RPMI8226 (cell line): ENCODE measurements at regions not wholly inside any gene's neighbourhood (a gene's known extent, or its start where the extent isn't known, plus 50 kb on each side); places are given as distances from the start of the nearest gene placed in this dataset.

Source experiments
- DNase-seq: peaks from one replicate; pipeline ENCODE4 v3.0.0-alpha.2; 2015

DNA sequence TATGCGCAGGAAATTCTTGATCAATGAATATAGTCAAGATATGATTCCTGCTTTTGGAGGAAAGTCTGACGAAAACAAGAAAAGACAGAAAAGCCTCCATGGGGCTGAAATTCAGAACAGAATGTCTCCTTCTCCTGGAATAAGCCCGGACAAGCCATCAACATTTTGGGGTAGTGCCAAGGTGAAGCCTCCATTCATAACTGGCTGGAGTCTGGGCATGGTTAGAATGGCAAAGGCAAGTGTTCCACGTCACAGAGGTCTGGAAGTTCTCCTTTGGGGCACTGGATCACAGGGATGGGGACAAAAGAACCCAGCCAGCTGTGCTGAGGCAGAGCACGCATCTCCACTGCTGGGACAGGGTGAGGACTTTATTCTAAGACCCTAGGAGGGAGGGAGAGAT, 505.7 kb downstream of the CMPK2 start:
- DNase-seq, result no peak

DNA sequence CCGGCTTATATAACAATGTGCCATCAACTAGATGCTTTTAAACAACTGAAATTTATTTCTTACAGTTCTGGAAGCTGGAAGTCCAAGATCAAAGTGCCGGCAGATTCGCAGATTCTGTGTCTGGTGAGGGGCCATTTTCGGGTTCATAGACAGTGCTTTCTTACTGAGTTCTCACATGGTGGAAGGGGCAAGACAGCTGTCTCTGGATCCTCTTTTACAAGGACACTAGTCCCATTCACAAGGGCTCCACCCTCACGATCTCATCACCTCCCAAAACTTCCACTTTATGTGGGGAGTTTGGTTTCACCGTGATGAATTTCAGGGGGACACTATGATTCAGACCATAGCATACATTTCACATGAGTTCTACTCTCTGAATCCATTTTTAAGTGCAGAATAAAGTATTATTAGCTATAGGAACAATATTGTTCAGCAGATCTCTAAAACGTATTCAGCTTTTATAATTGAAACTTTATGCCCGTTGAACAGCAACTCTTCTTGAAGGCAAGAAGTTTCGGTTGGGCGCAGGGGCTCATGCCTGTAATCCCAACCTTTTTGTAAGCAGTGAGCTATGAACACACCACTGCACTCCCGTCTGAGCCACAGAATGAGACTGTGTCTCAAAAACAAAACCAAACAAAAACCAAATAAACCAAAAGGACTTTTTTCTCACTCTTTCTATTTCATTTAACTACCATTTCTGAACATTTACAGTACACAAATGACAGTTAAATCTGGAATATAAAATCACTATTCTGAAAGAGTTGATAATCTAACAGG, 502.8 kb downstream of the CMPK2 start:
- DNase-seq, result no peak

DNA sequence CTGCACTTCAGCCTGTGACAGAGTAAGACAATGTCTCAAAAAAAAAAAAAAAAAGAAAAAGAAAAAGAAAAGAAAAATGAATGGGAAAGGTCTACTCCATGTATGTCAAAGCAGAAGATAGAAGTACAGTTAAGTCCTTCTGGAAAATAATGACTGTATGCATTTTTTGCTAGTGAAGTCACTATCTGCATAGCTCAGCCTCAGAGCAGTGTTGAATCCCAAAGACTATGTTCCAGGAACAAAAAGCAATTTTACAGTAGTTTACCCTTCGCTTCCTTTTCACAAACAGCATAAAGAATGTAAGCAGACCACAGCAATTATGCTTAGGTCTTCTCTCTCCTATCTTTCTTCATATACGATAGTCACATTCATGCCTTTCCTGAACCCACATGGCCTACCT, 497.4 kb downstream of the CMPK2 start:
- DNase-seq, result no peak

DNA sequence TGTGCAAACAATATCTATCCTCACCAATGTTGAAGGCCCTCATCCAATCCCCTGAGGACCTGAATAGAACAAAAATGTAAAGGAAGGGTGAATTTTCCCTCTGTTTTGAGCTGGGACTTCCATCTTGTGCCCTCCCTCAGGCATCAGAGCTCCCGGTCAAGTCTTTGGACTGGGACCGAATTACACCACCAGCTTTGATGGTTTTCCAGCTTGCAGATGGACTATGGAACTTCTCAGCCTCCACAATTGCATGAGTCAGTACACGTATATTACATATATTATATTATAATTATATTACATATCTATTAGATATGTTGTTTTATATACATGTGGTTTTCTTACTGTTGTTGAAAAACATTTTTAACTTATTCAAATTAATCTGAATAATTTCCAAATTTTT, 496.4 kb downstream of the CMPK2 start:
- no peak for DNase-seq

DNA sequence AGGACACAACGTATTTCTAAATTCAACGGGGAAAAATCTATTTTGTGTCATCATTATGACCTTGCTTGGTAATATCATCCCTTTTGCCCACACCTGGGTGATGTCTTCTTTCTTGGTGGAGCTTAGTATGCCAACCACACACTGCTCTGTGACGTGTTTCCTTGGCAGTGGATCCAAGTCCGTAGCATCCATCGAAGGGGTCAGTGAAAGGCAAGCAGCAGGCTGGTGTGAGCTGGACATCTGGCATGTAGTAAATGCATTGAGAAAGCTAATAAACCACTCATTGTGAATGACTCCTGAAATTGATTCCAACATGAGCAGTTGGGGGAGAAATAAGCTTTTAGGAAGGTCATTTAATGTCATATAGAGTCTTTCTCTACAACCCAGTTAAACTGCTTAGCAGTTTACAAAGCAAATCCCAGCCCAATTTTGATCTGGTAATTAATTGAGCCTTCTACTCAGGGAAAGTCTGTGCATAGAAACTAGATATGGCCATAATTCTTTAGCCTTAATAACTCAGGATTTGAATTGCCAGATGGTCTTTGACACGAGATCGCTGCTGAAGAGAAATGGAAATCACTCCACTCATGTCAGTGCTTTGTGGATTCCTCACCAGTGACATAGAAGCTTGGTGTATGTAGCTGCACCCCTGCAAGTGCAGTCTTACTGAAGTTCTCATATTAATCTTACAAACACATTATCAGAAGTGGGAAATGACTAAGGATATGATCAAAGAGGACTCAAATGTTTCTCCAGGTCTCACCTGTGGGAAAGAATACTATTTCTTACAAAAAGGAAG, 494.8 kb downstream of the CMPK2 start:
- no peak for DNase-seq

GRCh38 chr2:6372317-6372901, 493.3 kb downstream of the CMPK2 start:
- DNase-seq, result no peak

GRCh38 chr2:6381326-6381725, 484.4 kb downstream of the CMPK2 start:
- DNase-seq, result no peak

- DNase-seq, result no peak
Measured at GRCh38 chr2:6384341-6384740, 481.4 kb downstream of the CMPK2 start.

GRCh38 chr2:6392354-6392753, 473.4 kb downstream of the CMPK2 start:
- no peak for DNase-seq

- DNase-seq, result no peak
Measured at GRCh38 chr2:6392966-6393365, 472.7 kb downstream of the CMPK2 start.

DNA sequence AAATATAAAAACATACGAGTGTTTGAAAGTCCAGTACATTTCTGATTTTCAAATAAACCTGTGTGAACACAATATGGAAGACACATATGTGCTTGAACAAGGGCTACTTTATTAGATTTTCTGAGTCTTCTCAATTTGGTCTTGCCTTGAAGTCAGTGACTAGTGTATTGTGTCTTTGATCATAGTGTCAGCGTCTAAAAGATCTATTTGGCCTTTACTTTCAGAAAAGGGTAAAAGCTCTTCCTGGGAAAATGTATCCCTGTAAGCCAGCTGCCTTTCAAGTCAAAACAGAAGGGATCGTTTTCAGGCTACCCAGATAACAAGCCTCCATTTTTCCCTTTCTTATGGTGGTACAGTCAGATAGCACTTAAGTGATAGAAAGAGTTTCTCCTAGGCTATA, 471.9 kb downstream of the CMPK2 start:
- DNase-seq, result no peak

DNA sequence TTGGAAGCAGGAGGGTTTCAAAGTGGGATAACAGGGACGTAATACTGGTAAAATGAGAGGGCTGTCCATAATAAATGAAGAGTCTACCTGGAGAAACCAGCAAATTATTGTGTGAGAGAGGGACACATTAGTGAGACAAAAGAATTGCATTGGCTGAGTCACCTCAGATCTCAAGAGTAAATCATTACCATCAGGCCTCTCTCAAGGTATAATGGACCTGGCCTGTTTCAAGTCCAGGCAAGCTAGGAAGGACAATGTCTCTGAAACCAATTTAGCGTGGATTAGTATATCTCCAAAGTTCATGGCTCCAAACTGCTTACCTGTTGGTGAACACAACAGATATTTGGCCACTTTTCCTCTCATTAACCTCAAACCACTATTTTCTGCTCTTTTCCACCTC, 471.4 kb downstream of the CMPK2 start:
- DNase-seq, result no peak

GRCh38 chr2:6398421-6398820, 467.3 kb downstream of the CMPK2 start:
- no peak for DNase-seq

DNA sequence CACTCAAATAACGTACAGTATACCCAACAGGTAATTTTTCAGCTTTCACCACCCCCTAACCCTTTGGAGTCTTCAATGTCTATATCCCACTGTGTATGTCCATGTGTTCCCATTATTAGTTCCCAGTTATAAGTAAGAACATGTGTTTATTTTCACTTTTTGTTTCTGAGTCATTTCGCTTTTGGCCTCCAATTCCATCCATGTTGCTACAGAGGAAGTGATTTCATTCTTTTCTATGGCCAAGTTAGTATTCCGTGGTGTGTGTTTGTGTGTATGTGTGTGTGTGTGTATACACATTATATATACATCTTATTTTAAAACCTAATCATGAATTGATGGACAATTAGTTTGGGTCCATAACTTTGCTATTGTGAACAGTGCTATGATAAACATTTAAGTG, 464.4 kb downstream of the CMPK2 start:
- DNase-seq, result no peak

- no peak for DNase-seq
Measured at GRCh38 chr2:6408057-6408456, 457.6 kb downstream of the CMPK2 start.

GRCh38 chr2:6410313-6410712, 455.4 kb downstream of the CMPK2 start:
- DNase-seq, result no peak

GRCh38 chr2:6412533-6413091, 453.1 kb downstream of the CMPK2 start:
- no peak for DNase-seq

GRCh38 chr2:6417050-6417449, 448.7 kb downstream of the CMPK2 start:
- no peak for DNase-seq

GRCh38 chr2:6418291-6418690, 447.4 kb downstream of the CMPK2 start:
- no peak for DNase-seq

- no peak for DNase-seq
Measured at GRCh38 chr2:6421138-6421730, 444.5 kb downstream of the CMPK2 start.

DNA sequence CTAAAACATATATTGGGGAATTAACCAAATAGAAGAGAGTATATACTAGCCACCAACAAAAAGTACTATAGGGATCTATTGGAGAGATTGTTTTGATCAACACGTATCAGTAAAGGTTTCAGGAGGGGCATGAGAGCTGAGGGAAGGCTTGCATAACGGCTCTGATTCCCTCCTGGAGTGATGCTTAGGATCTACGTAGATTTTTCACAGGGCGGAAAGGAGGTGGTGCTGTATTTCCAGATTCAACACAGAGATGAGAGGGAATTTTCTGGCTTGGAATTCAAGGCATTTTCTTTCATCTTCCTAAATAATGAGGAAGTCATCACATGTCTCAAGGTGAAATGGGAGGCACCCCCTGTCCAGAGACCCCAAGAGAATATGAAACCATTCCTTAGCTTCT, 443.8 kb downstream of the CMPK2 start:
- DNase-seq, result no peak

DNA sequence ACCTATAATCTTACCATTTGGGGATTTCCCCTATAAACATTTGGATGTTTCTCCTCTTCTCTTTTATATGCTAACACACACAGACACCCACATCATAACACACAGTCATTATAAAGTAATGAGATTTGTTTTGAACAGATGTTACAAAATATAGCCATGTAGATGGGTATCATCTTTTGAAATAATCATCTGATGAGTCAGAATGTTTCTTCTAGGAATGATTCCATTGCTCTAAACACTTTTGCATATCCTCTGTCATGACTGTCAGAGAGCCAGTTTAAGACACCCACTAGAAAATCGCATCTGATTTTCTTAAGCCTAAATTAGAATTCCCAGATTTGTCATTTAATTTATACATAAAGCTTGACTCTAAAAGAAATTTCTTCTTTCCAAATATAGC, 442.6 kb downstream of the CMPK2 start:
- DNase-seq, result no peak

DNA sequence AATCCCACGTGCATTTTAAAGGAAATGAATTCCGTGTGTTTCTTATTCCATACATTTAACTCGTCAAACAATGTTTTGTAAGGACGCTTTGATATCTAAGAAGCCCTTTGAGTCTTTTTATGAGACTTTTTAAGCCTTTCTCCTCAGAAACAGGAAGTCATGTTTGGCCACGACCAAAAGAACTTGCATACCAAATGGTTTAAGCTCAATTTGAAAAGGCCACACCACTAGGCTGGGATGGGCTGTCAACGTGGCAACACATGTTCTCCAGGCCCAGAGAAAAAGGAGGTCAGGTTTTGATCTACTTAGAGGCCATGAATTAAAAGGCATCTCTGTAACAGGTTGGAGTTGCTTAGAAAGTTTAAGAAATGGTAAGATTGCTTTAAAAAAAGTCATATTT, 441.8 kb downstream of the CMPK2 start:
- DNase-seq, result no peak
